Caco-2 (cell line): ENCODE measurements at regions not wholly inside any gene's neighbourhood (a gene's known extent, or its start where the extent isn't known, plus 50 kb on each side); places are given as distances from the start of the nearest gene placed in this dataset.

Experiments
- BruUV-seq: library from RNA; stranded (reverse); fragments of 400-500 nt; replicated peaks from 2 replicates; lab custom pipeline; 2021; lab: Mats Ljungman, UMichigan
- CTCF ChIA-PET: fragments of 300-600 bp; sonication (Branson Sonifier 250); formaldehyde crosslinking; loops from one replicate; lab custom pipeline; 2022; ENCODE audit warnings: antibody characterized with exemption; lab: Charles Lee
- POLR2A ChIA-PET: fragments of 300-600 bp; sonication (Branson Sonifier 250); formaldehyde crosslinking; loops from one replicate; lab custom pipeline; 2022; ENCODE audit warnings: antibody characterized with exemption; lab: Charles Lee
- DNase-seq, 2 experiments: peaks; one replicate each; pipeline versions ENCODE4 v3.0.0 to v3.0.0-alpha.2; 2020 to 2022
- H3K27me3 ChIP-seq: replicated peaks from 2 replicates; pipeline ENCODE4 v1.6.0; 2011; ENCODE audit warnings: low read length; ENCODE audit not compliant: control insufficient read depth, insufficient read depth
- H3K36me3 ChIP-seq: 2 replicates; pipeline ENCODE4 v1.5.1; 2011; ENCODE audit warnings: low read length; ENCODE audit not compliant: control insufficient read depth, insufficient read depth
- H3K4me1 ChIP-seq: fragments of 250-450 bp; sonication (Bioruptor Pico); 2 replicates; pipeline ENCODE4 v1.5.1; 2020; ENCODE audit warnings: mild to moderate bottlenecking
- H3K4me3 ChIP-seq: 2 replicates; pipeline ENCODE4 v1.5.1; 2011; ENCODE audit warnings: low read depth, mild to moderate bottlenecking, control low read depth, low read length
- H3K9me3 ChIP-seq: fragments of 250-450 bp; sonication (Bioruptor Pico); 2 replicates; pipeline ENCODE4 v1.5.1; 2020; ENCODE audit warnings: mild to moderate bottlenecking, moderate library complexity
- H3K27ac Mint-ChIP-seq: one replicate; pipeline ENCODE4 v1.8.0; 2022; ENCODE audit warnings: mixed read lengths; ENCODE audit not compliant: unreplicated experiment
- H3K27me3 Mint-ChIP-seq: one replicate; pipeline ENCODE4 v1.8.0; 2022; ENCODE audit warnings: mixed read lengths; ENCODE audit not compliant: insufficient read depth, unreplicated experiment
- H3K36me3 Mint-ChIP-seq: one replicate; pipeline ENCODE4 v1.8.0; 2022; ENCODE audit warnings: mild to moderate bottlenecking, mixed read lengths; ENCODE audit not compliant: insufficient read depth, unreplicated experiment
- H3K4me1 Mint-ChIP-seq: one replicate; pipeline ENCODE4 v1.8.0; 2022; ENCODE audit warnings: low read depth, mixed read lengths; ENCODE audit not compliant: unreplicated experiment
- H3K4me3 Mint-ChIP-seq: one replicate; pipeline ENCODE4 v1.8.0; 2022; ENCODE audit warnings: mild to moderate bottlenecking, moderate library complexity, mixed read lengths; ENCODE audit not compliant: unreplicated experiment
- H3K9me3 Mint-ChIP-seq: one replicate; pipeline ENCODE4 v1.8.0; 2022; ENCODE audit warnings: mixed read lengths; ENCODE audit not compliant: unreplicated experiment
- intact Hi-C: fragments of 100-400 bp; cut with micrococcal nuclease; formaldehyde crosslinking; loops from one replicate; pipeline ENCODE4 v1.10.0; 2022; ENCODE audit not compliant: unreplicated experiment
- TF ChIP-seq, protein P1 (sequence below), 2 experiments: fragments of 200-600 bp in 1 of 2; IDR thresholded peaks; 1 replicate in 1 of 2; 2 replicates in 1 of 2; pipeline versions ENCODE4 v1.5.1 to v1.8.0; 2011 to 2022; ENCODE audit warnings: antibody characterized with exemption in 1 of 2, control low read depth in 1 of 2, inconsistent platforms in 1 of 2, low read depth in 1 of 2, low read length in 1 of 2, mild to moderate bottlenecking in 1 of 2, moderate library complexity in 1 of 2; ENCODE audit not compliant: insufficient read depth in 1 of 2, severe bottlenecking in 1 of 2, unreplicated experiment in 1 of 2

DNA sequence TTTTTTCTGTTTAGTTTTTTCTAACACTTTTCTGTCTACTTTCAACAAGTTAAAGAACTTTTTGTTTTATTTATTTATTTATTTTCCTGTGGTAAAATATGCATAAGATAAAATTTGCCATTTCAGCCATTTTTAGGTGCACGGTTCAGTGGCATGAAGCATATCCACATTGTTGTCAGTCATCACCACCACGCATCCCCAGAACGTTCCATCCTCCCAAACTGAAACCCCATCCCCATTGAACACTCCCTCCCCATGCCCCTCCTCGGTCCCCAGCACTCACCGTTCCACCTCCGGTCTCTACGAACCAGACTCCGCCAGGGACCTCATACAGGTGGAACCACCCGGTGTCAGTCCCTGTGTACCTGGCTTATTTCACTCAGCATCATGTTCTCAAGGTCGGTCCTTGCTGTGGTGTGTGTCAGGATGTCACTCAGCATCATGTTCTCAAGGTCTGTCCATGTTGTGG, 118.1 kb downstream of the SIK1 start:
- Histone ChIP-seq H3K27me3 (no peaks in the 10 kb centered on the region), H3K36me3 (no peaks in the 10 kb centered on the region), H3K4me3 (no peak overlapping the region), H3K9me3 (no peaks in the 10 kb centered on the region), H3K4me1 (peaks cover 35% of the 10 kb centered on the region)
- Mint-ChIP-seq H3K27me3 (no peaks in the 10 kb centered on the region), H3K27ac (no peak overlapping the region), H3K4me3 (no peak overlapping the region), H3K36me3 (no peaks in the 10 kb centered on the region), H3K4me1 (peaks cover 24% of the 10 kb centered on the region), H3K9me3 (no peaks in the 10 kb centered on the region)
- CTCF ChIA-PET = no interaction called here
- intact Hi-C loops = no loop called here
- TF ChIP-seq, protein P1, sequence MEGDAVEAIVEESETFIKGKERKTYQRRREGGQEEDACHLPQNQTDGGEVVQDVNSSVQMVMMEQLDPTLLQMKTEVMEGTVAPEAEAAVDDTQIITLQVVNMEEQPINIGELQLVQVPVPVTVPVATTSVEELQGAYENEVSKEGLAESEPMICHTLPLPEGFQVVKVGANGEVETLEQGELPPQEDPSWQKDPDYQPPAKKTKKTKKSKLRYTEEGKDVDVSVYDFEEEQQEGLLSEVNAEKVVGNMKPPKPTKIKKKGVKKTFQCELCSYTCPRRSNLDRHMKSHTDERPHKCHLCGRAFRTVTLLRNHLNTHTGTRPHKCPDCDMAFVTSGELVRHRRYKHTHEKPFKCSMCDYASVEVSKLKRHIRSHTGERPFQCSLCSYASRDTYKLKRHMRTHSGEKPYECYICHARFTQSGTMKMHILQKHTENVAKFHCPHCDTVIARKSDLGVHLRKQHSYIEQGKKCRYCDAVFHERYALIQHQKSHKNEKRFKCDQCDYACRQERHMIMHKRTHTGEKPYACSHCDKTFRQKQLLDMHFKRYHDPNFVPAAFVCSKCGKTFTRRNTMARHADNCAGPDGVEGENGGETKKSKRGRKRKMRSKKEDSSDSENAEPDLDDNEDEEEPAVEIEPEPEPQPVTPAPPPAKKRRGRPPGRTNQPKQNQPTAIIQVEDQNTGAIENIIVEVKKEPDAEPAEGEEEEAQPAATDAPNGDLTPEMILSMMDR (IDR thresholded peaks at IDR 0.05; ENCODE audit: insufficient read depth in 1 of 2, low read depth in 1 of 2, low read length in 1 of 2, severe bottlenecking in 1 of 2, unreplicated experiment in 1 of 2) = no peak
- no TSS peak for BruUV-seq
- no peak for DNase-seq
- POLR2A ChIA-PET = no interaction called here

DNA sequence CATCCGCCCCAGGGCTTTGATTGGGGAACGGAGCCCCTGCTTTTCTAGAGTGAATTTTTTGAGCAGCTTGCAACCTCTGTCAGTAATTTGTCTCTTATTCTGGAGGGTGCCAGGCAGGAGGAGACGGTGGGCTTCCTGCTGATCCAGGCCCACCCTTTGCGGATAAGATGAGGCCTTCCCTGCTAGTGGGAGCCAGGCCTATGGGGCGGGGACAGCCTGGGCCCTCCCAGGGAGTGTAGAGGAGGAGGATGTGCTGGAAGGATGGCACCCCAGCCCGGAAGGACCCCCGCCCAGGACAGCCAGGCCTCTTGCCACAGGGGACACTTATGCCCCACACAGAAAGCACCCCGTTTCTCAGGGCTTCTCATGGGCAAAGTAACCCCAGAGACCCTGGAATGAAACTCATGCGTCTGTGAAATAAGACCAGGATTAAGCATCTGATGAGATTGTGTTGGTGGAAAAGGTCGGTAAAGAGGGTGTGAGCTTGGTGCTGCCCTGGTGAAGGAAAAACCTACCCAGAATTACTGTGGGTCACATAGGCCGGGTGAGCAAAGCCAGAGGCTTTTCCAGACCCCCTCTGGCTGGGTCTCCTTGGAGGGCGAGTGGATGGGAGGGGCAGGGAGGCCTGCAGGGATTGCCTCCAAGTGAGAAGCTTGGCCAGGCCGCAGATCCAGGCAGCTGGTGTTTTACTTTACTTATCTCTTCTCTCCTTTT, 118.7 kb downstream of the SIK1 start:
- no peaks in the 10 kb centered on the region for H3K9me3 ChIP-seq
- no TSS peak for BruUV-seq
- Mint-ChIP-seq H3K27me3 (no peaks in the 10 kb centered on the region), H3K4me1 (peaks cover 26% of the 10 kb centered on the region), H3K36me3 (no peaks in the 10 kb centered on the region), H3K27ac (no peak overlapping the region), H3K9me3 (no peaks in the 10 kb centered on the region), H3K4me3 (no peak overlapping the region)
- no peaks in the 10 kb centered on the region for H3K27me3 ChIP-seq
- DNase-seq = no peak
- CTCF ChIA-PET = no interaction called here
- intact Hi-C loops = no loop called here
- no peaks in the 10 kb centered on the region for H3K36me3 ChIP-seq
- TF ChIP-seq, protein P1 (IDR thresholded peaks at IDR 0.05; ENCODE audit: insufficient read depth in 1 of 2, low read depth in 1 of 2, low read length in 1 of 2, severe bottlenecking in 1 of 2, unreplicated experiment in 1 of 2) = no peak
- H3K4me1 ChIP-seq = peaks cover 29% of the 10 kb centered on the region
- POLR2A ChIA-PET = no interaction called here
- no peak overlapping the region for H3K4me3 ChIP-seq

DNA sequence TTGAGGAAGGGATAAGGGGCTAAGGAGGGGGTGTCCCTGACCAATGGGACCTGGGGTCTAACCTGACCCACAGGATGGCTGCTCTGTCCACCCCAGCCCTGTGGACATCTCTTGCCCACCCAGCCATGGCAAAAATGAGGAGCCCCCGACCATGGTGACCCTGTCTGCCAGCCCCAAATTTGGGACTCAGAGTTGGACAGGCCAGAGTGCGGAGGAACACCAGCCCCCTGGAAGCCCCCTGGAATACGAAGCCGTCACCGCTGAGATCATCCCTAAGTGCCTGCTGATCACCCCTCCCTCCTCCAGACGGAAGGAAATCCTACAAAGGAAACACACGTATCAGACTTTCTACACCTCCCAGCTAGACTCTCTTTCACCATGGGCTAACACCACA, 119.3 kb downstream of the SIK1 start:
- no peak overlapping the region for H3K4me3 Mint-ChIP-seq
- BruUV-seq = no TSS peak
- Histone ChIP-seq H3K4me1 (peaks cover 26% of the 10 kb centered on the region), H3K9me3 (no peaks in the 10 kb centered on the region), H3K36me3 (no peaks in the 10 kb centered on the region), H3K27me3 (no peaks in the 10 kb centered on the region), H3K4me3 (no peak overlapping the region)
- peaks cover 23% of the 10 kb centered on the region for H3K4me1 Mint-ChIP-seq
- H3K27me3 Mint-ChIP-seq = no peaks in the 10 kb centered on the region
- ChIA-PET CTCF (no interaction called here), POLR2A (no interaction called here)
- H3K9me3 Mint-ChIP-seq = no peaks in the 10 kb centered on the region
- intact Hi-C loops = no loop called here
- no peak for DNase-seq
- H3K36me3 Mint-ChIP-seq = no peaks in the 10 kb centered on the region
- TF ChIP-seq, protein P1 (IDR thresholded peaks at IDR 0.05; ENCODE audit: insufficient read depth in 1 of 2, low read depth in 1 of 2, low read length in 1 of 2, severe bottlenecking in 1 of 2, unreplicated experiment in 1 of 2) = no peak
- H3K27ac Mint-ChIP-seq = no peak overlapping the region
